NCI-H748 treated with DMSO at 0.1 percent for 48 hours (cell line): ENCODE measurements at regions not wholly inside any gene's neighbourhood (a gene's known extent, or its start where the extent isn't known, plus 50 kb on each side); places are given as distances from the start of the nearest gene placed in this dataset.
"Not testable (repeated sequence)": the region's sequence is repeated elsewhere in the genome, so short reads cannot be mapped to it uniquely, and the experiment has no call there.

Experiments
- DNase-seq: peaks from one replicate; lab custom pipeline; 2025; lab: John Stamatoyannopoulos, UW

DNA sequence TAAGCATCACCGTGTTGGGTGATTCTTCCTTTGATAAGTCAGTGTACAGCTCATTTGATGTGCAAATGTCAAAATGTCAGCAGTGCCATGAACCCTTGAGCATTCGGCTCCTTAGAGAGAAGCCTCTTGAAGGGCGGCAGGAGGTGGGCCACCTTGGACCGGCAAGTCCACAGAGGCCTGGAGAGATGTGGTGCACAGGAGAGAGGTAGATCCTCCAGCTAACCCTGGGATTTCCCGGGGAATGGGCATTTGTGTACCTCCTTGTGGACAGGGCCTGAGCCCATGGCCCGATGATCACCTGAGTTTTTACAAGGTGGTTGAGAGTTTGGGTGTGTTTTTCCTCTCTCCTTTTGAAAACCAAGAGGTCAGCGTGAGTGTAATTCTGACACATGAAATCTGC is 133.2 kb upstream of the RCN1 start:
- DNase-seq = no peak

DNA sequence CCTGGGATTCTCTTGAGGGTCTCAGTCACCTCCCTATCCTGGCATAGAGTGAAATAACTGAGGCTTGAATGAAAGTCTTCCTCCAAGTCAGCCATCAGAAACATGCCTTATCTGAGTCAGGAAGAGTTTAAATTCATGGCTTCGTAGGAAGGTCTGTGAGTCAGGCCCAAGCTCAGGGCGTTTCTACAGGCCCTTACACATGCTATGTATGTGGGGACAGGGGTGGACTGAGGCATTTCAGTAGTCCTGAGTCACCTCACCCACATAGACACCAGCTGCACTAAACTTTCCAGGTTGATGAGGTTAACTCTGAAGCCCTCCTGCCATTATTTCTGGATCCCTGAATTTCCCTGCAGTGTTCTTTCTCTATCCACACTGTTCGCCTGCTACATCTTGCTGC is 134.6 kb upstream of the RCN1 start:
- DNase-seq = no peak

DNA sequence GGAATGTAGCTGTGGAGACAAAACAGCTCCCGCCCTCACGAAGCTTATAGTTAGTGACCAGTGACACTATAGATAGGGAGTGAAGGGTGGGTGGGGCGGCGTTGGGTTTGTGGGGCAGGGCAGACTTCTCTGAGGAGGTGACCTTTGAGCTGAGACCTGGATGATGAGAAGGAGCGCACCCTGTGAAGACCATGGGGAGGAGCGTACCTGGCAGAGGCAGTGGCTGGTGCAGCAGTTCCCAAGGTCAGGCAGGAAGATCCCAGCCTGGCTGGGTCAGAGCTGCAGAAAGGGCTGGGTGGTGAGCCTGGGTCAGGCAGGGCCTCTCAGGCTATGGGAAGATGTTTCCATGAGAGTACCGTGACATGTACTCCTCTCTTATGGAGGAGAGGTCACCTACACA is 135.0 kb upstream of the RCN1 start:
- DNase-seq = no peak

DNA sequence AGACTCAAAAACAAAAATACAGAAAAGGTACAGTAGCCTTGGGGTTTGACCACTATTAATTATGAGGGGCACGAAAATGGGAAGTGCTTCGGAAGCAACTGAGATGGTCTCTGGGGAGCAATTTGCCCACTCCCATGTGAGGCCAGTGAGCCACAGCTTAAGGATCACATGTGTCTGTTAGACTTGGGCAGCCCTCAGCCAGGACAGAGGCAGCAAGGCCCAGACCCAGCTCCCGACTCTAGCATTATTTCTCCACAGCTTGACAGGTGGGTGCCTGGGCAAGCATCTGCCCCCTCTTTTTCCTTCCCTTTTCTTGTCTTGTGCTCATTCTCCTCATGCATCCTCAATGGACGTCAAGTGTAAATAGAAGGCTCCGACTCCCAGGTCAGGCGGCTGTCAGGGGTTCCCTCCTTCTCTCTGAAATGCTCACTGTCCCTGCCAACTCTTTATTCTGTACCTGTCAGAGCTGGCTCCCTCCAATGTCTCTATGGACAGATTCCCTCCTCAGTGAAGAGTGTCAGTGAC is 137.0 kb upstream of the RCN1 start:
- no peak for DNase-seq

DNA sequence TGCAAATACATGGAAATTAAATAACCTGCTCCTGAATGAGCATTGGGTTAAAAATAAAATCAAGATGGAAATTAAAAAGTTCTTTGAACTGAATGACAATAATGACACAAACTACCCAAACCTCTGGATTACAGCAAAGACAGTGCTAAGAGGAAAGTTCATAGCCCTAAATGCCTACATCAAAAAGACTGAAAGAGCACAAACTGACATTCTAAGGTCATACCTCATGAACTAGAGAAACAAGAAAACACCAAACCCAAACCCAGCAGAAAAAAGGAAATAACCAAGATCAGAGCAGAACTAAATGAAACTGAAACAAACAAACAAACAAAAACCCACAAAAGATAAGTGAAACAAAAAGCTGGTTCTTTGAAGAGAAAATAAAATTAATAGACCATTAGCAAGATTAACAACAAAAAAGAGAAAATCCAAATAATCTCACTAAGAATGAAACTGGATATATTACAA is 138.6 kb upstream of the PAX6 start:
- not testable (repeated sequence) for DNase-seq

DNA sequence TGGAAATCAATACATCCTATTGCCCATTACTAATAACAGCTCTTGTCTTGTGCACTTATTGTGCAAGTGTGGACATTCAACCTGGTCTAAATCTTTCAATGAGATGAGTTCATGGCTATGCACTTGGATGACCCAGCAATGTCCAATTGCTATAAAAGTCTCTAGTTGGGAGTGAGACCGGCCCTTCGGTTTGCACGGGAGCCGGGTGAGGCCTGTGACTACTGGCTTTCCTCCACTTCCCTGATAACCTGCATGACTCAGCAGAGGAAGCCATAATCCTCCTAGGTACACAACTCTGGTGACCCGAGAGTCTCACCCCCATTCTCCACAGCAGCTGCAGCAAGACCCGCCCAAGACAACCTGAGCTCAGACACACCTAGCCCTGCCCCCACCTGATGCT is 135.9 kb upstream of the PAX6 start:
- no peak for DNase-seq

DNA sequence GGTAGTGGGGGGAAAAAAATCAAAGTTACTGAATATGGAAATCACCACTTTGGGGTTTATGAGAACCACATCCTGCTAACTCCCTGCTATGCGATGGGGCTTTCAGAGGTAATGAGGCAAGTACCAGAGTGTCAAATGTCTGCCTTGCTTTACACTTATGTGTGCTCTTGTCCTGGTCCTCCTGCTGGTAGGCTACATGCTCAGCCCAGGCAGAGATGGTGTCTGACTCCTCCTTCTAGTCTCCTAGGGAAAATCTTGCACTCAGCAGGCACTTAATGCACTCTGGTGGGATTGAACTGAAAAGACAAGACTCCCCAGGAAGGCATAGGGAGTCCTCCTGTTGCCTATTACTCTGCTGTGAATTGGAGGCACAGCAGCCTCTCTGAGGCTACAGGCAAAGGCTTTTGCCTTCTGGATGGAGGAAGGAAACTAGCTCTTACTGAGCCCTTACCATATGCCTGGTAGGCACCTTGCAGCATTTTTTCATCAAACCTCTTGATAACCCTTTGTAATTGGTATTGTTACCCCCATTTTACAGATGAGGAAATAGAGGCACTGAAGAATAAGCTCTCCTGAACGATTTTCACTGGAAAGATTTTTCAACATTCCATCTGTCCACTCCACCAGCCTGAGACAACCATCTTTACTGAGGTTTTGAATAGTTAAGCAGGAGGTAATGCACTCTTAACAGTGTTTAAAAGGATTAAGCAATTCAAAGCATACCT is 132.1 kb upstream of the PAX6 start:
- DNase-seq = no peak

DNA sequence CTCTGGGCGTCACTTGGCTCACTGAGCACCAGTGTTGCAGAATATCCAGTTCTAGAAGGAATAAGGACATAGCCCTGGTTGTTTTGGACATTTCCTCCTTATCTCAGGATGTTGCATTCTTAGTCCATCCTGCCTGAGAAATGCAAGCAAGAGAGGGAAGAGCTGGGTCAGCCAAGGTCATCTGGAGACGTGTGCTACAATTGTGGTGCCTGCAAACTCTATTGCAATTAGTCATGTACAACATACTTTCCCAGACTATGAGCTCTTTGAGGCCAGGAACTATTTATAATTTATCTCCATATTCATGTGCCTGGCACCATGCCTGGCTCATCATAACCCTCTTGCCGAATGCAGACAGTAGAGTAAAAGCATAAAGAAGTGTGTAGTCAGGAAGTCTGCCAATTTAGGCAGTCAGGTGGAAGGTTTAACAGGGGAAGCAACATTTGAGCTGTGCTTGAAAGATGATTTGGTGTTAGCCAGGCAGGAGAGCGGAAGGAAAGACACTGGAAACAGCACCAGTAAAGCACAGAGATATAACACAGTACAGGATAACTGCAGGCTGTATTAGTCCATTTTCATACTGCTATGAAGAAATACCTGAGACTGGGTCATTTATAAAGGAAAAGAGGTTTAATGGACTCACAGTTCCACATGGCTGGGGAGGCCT is 129.4 kb upstream of the PAX6 start:
- DNase-seq = no peak

DNA sequence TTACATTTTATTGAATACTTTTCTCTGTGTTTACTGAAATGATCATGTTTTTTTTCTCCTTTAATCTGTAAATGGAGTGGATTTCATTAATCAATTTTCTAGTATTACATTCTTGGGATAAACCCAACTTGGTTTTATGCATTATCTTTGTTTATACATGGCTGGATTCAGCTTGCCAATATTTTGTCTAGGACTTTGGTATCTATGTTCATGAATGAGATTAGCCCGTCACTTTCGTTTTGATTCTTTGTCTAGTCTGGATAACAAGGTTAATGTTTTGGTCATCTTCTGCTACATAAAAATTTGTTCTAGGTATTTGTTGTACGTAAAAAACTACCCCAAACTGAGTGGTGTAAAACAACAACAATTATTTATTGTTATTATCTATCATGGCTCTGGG is 127.9 kb upstream of the PAX6 start:
- no peak for DNase-seq

DNA sequence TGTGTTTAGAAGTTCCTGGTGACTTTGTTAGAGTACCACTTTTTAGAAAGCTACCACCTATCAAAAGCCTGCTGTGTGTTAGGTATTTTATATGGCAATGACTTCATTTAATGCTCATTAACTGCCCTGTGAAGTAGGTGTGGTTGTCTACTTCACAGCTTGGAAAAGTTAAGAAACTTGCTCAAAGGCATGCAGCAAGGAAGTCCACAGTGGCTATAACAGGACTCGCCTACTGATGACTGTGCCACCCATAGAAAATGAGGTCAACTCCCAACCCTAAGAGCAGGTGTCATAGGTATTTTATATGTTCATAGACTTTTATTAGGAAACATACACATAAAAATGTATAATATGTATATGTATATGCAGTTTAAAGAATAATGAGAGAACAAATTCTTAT is 125.2 kb upstream of the PAX6 start:
- DNase-seq = no peak

DNA sequence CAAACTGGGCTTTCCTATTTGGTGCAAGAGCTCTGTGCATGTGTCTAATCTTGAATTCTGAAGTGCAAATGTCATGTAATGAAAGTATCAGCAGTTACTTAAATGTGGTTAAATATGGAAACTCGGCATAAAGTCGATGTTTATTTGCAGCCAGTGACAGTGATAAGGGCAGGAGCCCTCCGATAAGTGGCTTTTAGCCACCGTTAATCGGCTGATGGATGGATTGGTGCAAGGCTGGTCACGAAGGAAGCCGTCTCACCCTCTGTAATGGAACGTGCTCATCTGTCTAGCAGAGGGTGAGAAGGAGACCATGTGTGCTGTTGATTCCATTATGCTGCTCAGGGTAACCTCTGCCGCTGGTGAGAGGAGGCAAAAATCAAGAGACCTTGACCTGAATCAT is 121.8 kb upstream of the PAX6 start:
- no peak for DNase-seq

DNA sequence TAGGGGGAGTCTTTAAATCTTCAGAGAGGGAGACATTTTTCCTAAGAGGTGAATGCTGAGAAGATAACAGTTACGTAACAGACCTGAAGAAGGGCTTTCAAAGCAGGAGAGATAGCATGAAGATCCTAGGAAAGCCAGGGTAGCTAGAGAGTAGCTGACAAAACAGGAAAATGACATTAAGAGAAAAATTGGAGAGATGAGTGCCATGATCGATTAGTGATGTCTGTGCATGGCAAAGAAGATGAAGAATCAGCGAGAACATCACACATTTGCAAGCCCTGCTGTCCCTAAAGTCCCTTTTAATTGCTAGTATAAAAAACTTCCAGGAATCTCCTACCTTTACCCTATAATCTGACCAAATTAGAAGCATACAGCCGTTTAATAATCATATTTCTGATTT is 116.9 kb upstream of the PAX6 start:
- no peak for DNase-seq

DNA sequence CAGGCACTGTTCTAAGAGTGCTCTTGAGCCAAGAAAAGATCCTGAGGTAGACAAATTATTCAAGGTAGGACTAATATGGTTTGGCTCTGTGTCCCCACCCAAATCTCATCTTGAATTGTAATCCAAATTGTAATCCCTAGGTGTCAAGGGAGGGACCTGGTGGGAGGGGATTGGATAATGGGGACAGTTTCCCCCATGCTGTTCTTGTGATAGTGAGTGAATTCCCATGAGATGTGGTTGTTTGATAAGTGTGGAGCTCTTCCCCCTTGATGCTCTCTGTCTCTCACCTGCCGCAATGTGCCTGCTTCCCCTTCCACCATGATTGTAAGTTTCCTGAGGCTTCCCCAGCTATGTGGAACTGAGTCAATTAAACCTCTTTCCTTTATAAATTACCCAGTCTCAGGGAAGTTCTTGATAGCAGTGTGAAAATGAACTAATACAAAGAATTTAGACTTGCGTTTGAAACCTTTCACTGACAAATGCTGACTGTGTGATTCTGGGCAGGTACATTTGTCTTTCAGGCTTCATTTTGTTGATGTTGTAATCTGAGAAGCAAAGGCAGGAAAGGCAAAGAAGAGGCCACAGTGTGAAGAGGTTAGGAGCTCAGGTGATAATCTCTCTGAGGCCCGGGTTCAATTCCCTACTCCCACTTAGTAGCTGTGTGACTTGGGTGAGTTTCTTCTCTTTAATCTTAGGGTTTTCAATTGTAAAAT is 115.8 kb upstream of the PAX6 start:
- no peak for DNase-seq

DNA sequence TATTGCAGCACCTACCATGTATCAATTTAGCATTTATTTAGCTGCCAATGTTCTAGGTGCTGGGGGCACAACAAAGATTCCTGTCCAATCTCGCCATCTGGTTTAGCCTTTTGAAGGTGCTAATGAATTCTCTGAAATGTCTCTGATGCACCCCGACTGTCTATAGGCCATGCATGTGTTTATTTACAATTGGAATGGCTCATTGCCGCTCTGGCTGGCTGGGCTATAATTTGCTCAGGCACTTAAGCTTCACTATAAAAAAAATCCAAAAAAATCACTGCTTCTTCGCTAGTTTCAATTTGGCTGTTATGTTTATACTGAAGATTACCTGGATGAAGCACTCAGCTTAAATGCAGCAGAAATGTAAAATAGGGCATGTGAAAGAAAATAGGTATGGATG is 115.0 kb upstream of the PAX6 start:
- DNase-seq = no peak

DNA sequence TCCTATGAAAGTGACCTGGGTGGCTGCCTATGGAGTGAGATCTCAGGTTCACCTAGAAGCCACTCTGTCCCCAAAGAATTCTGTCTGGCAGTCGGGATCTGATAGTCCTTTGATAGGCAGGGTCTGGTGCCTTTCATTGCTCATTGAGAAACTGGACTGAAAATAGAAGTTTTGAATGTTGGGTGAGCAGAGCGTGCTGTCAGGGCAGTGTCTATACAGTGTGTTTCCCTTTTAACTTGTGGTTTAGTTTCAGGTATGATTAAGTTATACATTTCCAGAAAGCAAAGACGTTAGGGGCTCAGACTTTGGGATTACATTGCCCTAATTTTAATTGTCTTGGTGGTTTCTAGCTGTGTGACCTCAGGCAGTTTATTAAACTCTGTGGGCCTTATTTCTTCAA is 111.3 kb upstream of the PAX6 start:
- DNase-seq = no peak

DNA sequence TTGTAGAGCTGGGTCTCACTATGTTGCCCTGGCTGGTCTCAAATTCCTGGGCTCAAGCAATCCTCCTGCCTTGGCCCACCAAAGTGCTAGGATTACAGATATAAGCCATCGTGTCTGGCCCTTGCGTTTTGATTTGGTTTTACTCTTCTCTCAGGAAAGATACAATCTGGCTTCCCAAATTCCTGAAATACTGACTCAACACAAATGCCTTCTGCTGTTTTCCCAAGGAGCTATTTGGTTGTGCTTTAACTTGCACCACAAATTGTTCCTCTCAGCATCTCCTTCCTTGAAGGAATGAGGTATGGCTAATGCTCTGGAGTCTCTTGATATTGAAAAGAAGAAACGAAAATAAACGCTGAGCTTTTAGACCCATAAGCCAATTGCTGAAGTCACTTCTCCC is 110.0 kb upstream of the PAX6 start:
- DNase-seq = no peak

DNA sequence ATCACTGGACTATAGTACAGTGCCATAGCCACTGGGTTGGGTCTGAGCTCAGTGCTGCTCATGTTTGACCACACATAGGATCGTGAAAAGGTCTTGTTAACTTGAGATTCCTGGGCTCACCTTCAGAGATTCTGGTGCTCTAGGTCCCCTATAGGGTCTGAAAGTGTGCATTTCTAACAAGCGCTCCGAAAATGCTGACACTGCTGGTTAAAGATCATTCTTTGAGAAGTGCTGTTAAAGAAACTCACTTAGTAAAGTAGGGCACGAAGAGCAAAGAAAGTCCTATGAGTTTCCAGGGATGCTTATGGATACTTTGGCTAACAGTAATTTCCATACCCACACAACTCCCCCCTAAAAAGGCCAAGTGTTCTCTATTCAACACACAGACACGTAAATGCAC is 108.1 kb upstream of the PAX6 start:
- DNase-seq = no peak

DNA sequence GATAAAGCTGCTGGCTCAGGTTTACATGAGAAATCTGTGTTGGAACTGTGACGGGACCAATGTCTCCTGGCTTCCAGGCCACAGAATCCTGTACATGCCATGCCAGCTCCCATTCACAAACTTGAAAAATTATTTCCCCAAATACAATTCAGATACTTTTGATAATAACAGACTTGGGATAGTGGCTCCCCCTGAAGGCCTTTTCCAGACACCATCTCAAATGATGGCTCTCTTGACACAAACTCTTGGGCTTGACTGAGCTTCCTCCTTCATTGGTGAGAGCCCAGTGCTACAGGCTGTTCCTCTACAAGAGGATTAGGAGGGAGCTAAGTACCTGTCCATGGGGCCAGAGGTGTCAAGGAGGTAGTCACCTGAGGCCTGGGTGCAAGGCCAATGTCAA is 104.7 kb upstream of the PAX6 start:
- no peak for DNase-seq

DNA sequence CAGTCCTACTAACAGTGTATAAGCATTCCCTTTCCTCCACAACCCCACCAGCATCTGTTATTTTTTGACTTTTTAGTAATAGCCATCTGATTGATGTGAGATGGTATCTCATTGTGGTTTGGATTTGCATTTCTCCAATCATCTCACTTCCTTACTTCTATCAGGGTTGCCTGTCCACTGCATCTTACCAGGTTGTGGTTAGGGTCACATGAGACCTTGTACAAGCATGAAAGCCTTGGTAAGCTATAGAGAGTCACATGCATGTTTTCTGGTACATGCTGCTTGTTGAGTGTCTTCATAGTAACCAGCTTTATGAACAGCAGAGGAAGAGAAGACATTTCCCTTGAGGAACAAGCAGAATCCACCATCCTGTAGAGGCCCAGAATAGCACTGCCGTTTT is 102.9 kb upstream of the PAX6 start:
- DNase-seq = no peak

DNA sequence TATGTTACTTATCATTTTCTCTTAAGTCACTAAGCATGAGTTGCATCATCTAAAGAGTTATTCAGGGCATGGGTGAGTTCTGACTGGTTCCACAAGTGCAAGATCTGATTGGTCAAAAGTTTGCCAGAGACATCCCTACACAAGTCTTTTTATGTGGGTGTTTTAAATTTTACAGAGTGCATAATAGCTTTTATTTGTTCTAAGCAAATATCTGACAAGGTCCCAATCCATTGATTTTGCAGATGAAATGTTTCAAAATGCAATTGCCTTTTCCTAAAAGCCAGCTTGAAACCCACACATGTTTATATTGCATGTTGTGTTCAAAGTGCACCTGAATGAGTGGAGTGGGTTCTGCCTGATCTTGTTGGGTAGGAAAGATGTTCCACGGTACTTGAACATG is 101.7 kb upstream of the PAX6 start:
- no peak for DNase-seq

DNA sequence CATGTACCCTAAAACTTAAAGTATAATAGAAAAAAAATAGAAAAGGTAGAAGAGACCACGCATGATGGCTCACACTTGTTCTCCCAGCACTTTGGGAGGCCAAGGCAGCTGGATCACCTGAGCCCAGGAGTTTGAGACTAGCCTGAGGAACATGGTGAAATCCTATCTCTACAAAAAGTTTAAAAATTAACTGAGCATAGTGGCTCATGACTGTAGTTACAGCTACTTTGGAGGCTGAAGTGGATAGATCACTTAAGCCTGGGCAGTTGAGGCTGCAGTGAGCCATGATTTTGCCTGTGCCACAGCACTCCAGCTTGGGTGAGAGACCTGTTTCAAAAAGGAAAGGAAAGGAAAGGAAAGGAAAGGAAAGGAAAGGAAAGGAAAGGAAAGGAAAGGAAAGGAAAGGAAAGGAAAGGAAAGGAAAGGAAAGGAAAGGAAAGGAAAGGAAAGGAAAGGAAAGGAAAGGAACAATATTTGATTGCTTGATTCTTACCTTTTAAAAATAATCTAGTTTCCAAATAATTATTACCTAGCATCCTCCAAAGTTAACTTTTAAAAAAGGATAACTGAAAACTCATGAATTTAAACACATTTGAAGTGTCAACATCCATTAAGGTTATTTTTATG is 99.9 kb upstream of the PAX6 start:
- no peak for DNase-seq

DNA sequence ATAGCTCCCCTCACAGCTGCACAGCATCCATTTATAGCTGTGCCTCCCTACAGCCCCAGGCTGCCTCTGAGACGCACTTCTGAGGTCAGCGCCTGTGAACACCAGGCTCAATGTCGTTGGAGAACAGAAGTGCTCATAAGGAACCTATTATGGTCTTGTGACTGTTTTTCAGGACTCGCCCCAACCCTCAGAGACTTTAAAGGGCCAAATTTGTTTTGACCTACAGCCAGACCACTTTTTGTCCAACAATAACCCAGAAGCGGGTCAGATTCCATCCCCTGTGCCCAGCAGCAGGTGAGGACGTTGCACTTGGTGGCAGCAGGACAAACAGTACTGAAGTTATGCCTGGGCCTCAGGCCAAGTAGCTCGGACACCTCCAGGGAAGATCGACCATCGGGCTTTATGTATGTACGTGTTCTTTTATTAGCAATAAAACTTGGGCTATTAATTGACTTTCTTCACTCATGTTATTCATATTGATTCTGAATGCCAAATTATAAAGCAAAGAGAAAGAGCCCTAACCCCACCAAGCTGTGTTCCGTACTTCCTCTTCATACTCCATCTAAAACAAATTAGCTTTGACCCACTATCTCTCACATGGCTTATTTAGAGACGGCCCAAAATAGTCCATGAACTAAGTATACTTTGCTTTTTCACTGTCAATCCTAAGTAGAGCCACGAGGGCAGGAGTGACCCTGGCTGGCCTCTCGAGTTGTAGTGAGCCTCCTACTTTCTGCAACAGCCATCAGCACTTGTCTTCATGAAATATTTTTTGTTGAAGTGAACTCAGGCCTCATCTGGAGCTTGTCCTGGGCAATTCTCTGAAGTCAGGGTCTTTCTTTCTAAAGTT is 92.3 kb upstream of the PAX6 start:
- no peak for DNase-seq
